T-helper 2 cell (primary cell): ENCODE measurements at regions not wholly inside any gene's neighbourhood (a gene's known extent, or its start where the extent isn't known, plus 50 kb on each side); places are given as distances from the start of the nearest gene placed in this dataset.

Experiments
- DNase-seq, 5 experiments: peaks; one replicate each; pipeline versions ENCODE4 v3.0.0 to v3.0.0-alpha.2; 2012 to 2022

- no peak for DNase-seq
These were observed 191.1 kb downstream of the TTLL2 start for GRCh38 chr6:167515873-167516507.

- DNase-seq, result no peak
These were observed 192.5 kb downstream of the TTLL2 start for GRCh38 chr6:167517254-167517916.

GRCh38 chr6:167523426-167523825 is 198.5 kb downstream of the TTLL2 start:
- no peak for DNase-seq

- no peak for DNase-seq
These were observed 199.6 kb downstream of the TTLL2 start for GRCh38 chr6:167524261-167525111.

GRCh38 chr6:167525774-167526173 is 200.9 kb downstream of the TTLL2 start:
- no peak for DNase-seq

GRCh38 chr6:167526465-167527368 is 201.8 kb downstream of the TTLL2 start:
- no peak for DNase-seq

- DNase-seq, result no peak
These were observed 203.4 kb downstream of the TTLL2 start for GRCh38 chr6:167528239-167528638.

- DNase-seq, result no peak
These were observed 204.1 kb downstream of the TTLL2 start for GRCh38 chr6:167528976-167529375.

- DNase-seq, result no peak
These were observed 204.8 kb downstream of the TTLL2 start for GRCh38 chr6:167529444-167530335.

- DNase-seq, result no peak
These were observed 206.1 kb downstream of the TTLL2 start for GRCh38 chr6:167530951-167531350.

GRCh38 chr6:167532410-167533288 is 207.8 kb downstream of the TTLL2 start:
- no peak for DNase-seq

GRCh38 chr6:167533851-167534250 is 209.0 kb downstream of the TTLL2 start:
- no peak for DNase-seq

- no peak for DNase-seq
These were observed 212.9 kb downstream of the TTLL2 start for GRCh38 chr6:167537816-167538215.

- no peak for DNase-seq
These were observed 213.9 kb downstream of the TTLL2 start for GRCh38 chr6:167538746-167539145.

- no peak for DNase-seq
These were observed 215.9 kb downstream of the TTLL2 start for GRCh38 chr6:167540796-167541195.

- DNase-seq, result no peak
These were observed 216.7 kb downstream of the TTLL2 start for GRCh38 chr6:167541544-167541943.

GRCh38 chr6:167543602-167544497 is 219.0 kb downstream of the TTLL2 start:
- no peak for DNase-seq

- DNase-seq, result no peak
These were observed 221.9 kb downstream of the TTLL2 start for GRCh38 chr6:167546611-167547327.

- no peak for DNase-seq
These were observed 222.4 kb downstream of the TTLL2 start for GRCh38 chr6:167547328-167547692.
